GM12891 (cell line): ENCODE measurements at regions not wholly inside any gene's neighbourhood (a gene's known extent, or its start where the extent isn't known, plus 50 kb on each side); places are given as distances from the start of the nearest gene placed in this dataset.

ENCODE experiments used
- PAX5 ChIP-seq: IDR thresholded peaks from 2 replicates; pipeline ENCODE4 v1.6.1; 2011; ENCODE audit warnings: low read length, moderate library complexity, mild to moderate bottlenecking; ENCODE audit not compliant: insufficient read depth, severe bottlenecking
- POLR2A ChIP-seq: IDR thresholded peaks from 2 replicates; pipeline ENCODE4 v1.6.1; 2011; ENCODE audit warnings: low read depth, low read length, control low read depth
- POLR2AphosphoS5 ChIP-seq: IDR thresholded peaks from 2 replicates; pipeline ENCODE4 v1.6.1; 2011; ENCODE audit warnings: low read depth, low read length, control low read depth
- SPI1 ChIP-seq: IDR thresholded peaks from 2 replicates; pipeline ENCODE4 v1.6.1; 2011; ENCODE audit warnings: low read depth, low read length, control low read depth
- TAF1 ChIP-seq: IDR thresholded peaks from 2 replicates; pipeline ENCODE4 v1.6.1; 2011; ENCODE audit warnings: low read depth, low read length, control low read depth

DNA sequence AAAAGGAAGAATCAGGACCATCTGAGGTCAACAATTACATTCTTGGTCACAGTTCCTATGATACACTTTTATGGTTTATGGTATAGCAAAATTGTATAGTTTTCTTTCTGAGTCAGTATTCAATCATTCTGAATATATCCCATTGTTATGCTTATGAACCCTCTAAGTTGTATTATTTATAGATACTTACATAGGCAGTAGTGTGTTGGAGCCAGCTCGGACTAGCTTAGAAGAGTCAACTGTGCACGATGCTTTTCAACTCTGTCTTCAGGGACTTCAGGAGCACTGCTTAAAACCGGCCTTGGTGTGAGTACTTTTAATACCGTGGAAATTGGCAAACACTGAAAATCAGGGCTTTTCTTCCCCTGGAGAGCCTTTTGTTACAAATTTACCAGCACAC is 215.7 kb downstream of the IKZF2 start:
- no peak for TF ChIP-seq POLR2A
- no peak for TF ChIP-seq POLR2AphosphoS5
- TF ChIP-seq SPI1: no peak
- no peak for TF ChIP-seq TAF1
- no peak for TF ChIP-seq PAX5
